Activated T-helper 1 cell treated with Interleukin-2 at 50 U/mL for 16 hours (primary cell): ENCODE measurements at regions not wholly inside any gene's neighbourhood (a gene's known extent, or its start where the extent isn't known, plus 50 kb on each side); places are given as distances from the start of the nearest gene placed in this dataset.
"Not testable (repeated sequence)": the region's sequence is repeated elsewhere in the genome, so short reads cannot be mapped to it uniquely, and the experiment has no call there.

Experiments used
- DNase-seq: peaks from one replicate; pipeline ENCODE4 v3.0.0-alpha.2; 2020; ENCODE audit warnings: low read depth

- DNase-seq, result no peak
These were observed 415.8 kb upstream of the ZEB2 start for GRCh38 chr2:144935736-144936135.

- DNase-seq, result no peak
These were observed 415.3 kb upstream of the ZEB2 start for GRCh38 chr2:144935191-144935590.

GRCh38 chr2:144931960-144932359 is 412.0 kb upstream of the ZEB2 start:
- no peak for DNase-seq

- no peak for DNase-seq
These were observed 411.6 kb upstream of the ZEB2 start for GRCh38 chr2:144931480-144931879.

- DNase-seq, result no peak
These were observed 407.5 kb upstream of the ZEB2 start for GRCh38 chr2:144927429-144927828.

GRCh38 chr2:144925886-144926285 is 406.0 kb upstream of the ZEB2 start:
- no peak for DNase-seq

- no peak for DNase-seq
These were observed 404.9 kb upstream of the ZEB2 start for GRCh38 chr2:144924827-144925226.

GRCh38 chr2:144922519-144922918 is 402.6 kb upstream of the ZEB2 start:
- DNase-seq, result no peak

GRCh38 chr2:144920755-144921530 is 401.0 kb upstream of the ZEB2 start:
- no peak for DNase-seq

- no peak for DNase-seq
These were observed 394.9 kb upstream of the ZEB2 start for GRCh38 chr2:144914622-144915318.

GRCh38 chr2:144914113-144914512 is 394.2 kb upstream of the ZEB2 start:
- DNase-seq, result no peak

- DNase-seq, result no peak
These were observed 392.3 kb upstream of the ZEB2 start for GRCh38 chr2:144912206-144912605.

- no peak for DNase-seq
These were observed 386.0 kb upstream of the ZEB2 start for GRCh38 chr2:144905956-144906355.

- DNase-seq, result no peak
These were observed 384.7 kb upstream of the ZEB2 start for GRCh38 chr2:144904612-144905011.

GRCh38 chr2:144903045-144903444 is 383.1 kb upstream of the ZEB2 start:
- DNase-seq, result not testable (repeated sequence)

- not testable (repeated sequence) for DNase-seq
These were observed 381.5 kb upstream of the ZEB2 start for GRCh38 chr2:144901386-144901785.

GRCh38 chr2:144896341-144896740 is 376.4 kb upstream of the ZEB2 start:
- no peak for DNase-seq

GRCh38 chr2:144894612-144895599 is 375.0 kb upstream of the ZEB2 start:
- no peak for DNase-seq

- no peak for DNase-seq
These were observed 373.5 kb upstream of the ZEB2 start for GRCh38 chr2:144893464-144893863.

GRCh38 chr2:144890828-144891227 is 370.9 kb upstream of the ZEB2 start:
- no peak for DNase-seq

- DNase-seq, result no peak
These were observed 369.4 kb upstream of the ZEB2 start for GRCh38 chr2:144889348-144889747.

GRCh38 chr2:144886862-144887261 is 366.9 kb upstream of the ZEB2 start:
- DNase-seq, result no peak
